ENCODE measurements at regions not wholly inside any gene's neighbourhood (a gene's known extent, or its start where the extent isn't known, plus 50 kb on each side); places are given as distances from the start of the nearest gene placed in this dataset.
"Not testable (repeated sequence)": the region's sequence is repeated elsewhere in the genome, so short reads cannot be mapped to it uniquely, and the experiment has no call there.

DNA sequence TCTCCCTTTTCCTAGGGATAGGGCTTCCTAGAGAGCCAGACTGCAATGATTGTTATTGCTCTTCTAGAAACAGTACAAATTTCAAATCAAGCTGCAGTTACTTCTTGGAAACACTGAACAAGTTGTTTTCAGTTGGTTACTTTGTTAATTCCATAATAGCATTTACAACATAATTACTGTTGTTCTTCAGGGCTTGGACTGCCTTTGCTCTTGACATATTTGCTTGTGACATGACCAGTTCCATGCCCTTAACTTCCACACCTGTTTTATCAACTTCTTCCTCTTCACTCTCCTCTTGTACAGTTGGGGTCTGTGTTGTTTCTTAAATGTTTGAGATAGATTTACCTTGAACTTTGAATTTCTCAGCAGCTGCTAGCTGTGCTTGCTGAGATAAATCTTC lies 104.4 kb downstream of the SEC23IP start:
- DNase-seq (ENCODE audit: low spot score) = no peak

DNA sequence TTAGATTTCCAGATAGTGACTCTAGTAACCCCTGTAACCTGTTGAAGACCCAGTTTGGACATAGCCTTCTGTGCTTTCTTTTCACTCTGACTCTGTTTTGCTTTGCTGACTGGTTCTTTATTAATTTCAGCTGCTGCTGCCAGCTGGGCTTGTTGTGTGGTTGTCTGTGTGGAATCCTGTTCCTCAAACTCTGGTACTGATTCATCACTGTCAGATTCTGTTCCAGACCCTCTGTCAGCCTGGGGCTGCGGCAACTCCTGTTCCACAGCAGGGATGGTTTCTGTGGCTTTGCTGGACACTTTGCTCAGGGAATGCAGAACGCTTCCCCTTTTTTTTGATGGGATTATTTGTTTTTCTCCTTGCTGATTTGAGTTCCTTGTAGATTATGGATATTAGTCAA lies 104.9 kb downstream of the SEC23IP start:
- DNase-seq (ENCODE audit: low spot score) = no peak

GRCh38 chr10:120002785-120003184 lies 110.3 kb downstream of the SEC23IP start:
- no peak for DNase-seq (ENCODE audit: low spot score)

DNA sequence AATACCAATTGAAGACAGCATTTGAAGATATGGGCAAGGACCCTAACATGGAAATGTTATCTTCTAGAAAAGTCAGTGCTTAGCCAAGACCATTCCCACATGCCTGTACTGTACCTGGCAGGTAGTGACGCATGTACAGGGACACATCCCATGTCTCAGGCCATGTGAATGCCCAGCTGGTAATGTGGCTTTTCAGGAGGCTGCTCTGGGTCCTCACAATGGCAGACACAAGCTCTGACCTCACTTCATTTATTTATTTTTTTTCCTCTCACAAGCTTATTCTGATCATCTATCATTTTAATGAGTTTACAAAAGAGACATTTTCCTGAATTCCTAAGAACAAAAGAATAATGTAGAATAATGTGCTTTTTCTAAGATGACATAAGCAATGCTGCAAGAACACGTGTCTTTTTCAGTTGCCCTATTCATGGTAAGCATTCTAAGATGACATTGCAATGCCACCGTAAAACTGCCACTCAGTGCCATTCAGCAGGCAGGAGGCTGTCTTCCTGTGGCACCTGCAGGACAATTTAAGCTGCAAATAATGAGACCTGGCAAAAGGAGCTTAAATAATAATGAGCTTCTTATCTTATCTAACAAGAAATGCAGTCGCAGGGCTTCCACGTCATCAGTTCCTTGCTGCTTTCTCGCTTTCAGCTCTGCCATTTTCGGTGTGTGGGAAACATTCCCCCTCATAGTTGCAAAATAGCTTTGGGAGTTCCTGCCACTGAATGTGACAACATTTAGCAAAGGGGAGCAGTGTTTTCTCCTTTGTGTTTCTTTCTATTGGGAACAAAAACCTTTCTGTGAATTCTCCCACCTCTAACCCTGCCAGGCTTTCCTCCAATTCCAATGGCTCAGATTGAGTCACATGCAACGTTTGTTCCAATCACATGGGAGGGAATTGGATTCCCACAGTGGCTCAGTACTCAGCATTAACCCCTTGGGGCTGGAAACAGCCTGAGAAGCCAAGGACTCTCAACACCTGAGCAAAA lies 113.0 kb downstream of the SEC23IP start:
- no peak for DNase-seq (ENCODE audit: low spot score)

DNA sequence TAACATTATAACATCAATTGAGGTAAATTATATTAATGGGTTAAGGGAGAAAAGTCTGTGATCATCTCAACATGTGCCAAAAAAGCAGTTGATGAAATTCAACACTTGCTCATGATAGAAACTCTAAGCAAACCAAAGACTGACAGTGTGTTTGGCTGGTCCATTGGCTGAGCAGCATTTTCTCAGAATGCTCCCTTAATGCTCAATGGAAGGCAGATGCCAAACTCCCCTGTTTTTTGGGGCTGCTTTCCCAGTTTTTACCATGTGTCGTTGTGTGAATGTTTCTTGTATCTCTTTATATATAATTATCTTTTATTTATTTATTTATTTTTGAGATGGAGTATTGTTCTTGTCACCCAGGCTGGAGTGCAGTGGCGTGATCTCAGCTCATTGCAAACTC lies 114.7 kb downstream of the SEC23IP start:
- DNase-seq (ENCODE audit: low spot score) = no peak

GRCh38 chr10:120011359-120012130 lies 119.0 kb downstream of the SEC23IP start:
- no peak for DNase-seq (ENCODE audit: low spot score)

DNA sequence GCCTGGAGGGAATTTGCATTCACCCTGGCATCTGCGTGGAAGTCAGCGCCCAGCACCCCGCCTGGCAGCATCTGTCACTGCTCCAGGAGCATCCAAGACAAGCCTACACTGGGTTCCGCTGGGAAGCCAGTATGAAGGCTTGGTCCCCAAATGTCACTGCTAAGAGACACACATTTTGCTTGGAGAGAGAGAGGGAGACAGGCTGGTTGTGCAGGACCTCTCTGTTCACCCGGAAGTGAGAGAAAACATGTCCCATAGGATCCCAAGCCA lies 119.5 kb downstream of the SEC23IP start:
- no peak for DNase-seq (ENCODE audit: low spot score)

DNA sequence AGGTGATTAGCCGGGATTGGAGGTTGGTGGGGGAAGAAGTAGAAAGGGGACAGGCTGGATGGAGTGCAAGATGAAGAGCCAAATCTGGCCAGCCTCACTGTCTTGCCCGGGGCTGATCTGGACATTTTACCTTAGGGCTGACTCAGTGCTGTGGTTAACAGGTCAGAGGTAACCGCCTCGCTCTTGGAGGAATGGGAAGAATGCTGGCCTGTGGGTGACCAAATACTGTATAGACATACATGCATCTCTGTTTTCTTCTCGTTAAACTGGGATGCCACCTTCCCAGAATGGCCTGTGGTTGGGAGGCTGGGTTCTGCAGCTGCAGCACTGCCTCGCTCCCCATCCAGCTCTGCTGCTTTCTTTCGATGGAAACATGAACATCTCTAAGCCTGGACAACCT lies 120.0 kb downstream of the SEC23IP start:
- DNase-seq (ENCODE audit: low spot score) = no peak

DNA sequence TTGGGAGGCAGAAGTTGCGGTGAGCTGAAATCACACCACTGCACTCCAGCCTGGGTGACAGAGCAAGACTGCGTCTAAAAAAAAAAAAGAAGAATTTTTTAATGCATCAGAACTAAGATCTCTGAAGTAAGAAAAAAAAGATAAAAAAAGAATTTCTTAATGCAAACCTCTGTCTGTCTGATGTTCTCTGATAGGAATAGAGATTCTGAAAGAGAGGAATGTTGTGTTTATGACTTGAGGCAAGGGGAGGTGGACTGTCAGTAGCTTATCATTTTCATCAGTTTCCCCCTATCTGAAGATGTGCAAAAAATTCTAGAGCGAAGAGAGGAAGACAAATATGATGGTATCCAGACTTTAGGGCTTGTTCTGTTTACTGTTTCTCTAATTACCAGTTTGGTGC lies 121.5 kb downstream of the SEC23IP start:
- no peak for DNase-seq (ENCODE audit: low spot score)

GRCh38 chr10:120015064-120015463 lies 122.5 kb downstream of the SEC23IP start:
- no peak for DNase-seq (ENCODE audit: low spot score)

GRCh38 chr10:120016906-120017305 lies 124.4 kb downstream of the SEC23IP start:
- no peak for DNase-seq (ENCODE audit: low spot score)

GRCh38 chr10:120017733-120018417 lies 125.3 kb downstream of the SEC23IP start:
- no peak for DNase-seq (ENCODE audit: low spot score)

DNA sequence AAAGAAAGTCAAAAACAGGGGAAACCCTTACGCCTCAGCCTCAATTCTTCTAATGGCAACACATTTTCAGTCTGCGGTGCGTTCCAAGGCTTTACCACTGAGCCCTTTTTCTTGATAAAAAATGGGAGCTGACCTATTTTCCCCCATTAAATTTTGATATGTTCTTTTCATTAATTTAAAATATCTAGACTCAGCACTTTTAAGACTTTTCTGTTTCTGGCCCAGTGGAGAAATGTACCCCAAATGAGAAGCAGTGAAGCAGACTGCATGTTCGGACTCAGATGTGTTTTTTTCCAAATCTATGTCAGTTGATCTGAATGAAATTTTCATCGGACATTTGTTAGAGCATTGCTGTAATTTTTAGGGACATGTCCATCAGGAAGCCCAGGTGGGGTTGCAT lies 126.2 kb downstream of the SEC23IP start:
- no peak for DNase-seq (ENCODE audit: low spot score)

DNA sequence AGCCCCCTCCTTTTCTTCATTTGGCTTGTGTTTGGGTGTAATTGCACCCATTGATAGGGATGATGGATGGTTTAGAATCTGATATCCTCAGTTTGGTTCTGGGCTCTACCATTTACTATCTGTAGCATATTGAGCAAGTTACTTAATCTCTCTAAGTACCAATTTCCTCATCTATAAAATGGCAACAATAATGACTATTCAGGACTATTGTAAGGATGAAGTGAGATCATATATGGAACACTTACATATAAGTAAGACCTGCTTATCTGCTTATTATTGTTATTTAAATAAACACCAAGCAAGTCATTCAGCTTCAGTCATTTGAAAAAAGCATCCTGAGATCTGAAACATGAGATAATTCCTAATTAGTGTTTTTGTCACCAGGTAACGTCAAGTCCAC lies 127.0 kb downstream of the SEC23IP start:
- DNase-seq (ENCODE audit: low spot score) = no peak

DNA sequence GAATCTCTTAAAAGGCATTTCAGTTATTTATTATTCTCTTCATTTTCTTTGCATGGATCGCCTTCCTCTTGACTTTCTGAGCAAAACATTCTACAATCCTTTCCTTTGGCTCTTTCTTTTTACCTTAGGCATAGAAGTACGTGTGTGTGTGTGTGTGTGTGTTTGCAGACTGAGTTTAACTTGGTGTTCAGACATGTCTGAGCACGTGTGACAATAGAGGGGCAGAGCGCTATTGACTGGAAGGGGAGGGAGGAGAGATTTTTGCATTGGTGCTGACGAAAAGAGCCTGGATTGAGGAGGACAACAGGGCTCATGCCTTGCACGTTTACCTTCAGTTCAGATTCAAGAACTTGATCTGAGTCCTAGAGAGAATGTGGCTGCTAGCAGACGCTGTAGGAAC lies 129.8 kb downstream of the SEC23IP start:
- DNase-seq (ENCODE audit: low spot score) = no peak

GRCh38 chr10:120034236-120034635 lies 141.7 kb downstream of the SEC23IP start:
- DNase-seq (ENCODE audit: low spot score) = no peak

DNA sequence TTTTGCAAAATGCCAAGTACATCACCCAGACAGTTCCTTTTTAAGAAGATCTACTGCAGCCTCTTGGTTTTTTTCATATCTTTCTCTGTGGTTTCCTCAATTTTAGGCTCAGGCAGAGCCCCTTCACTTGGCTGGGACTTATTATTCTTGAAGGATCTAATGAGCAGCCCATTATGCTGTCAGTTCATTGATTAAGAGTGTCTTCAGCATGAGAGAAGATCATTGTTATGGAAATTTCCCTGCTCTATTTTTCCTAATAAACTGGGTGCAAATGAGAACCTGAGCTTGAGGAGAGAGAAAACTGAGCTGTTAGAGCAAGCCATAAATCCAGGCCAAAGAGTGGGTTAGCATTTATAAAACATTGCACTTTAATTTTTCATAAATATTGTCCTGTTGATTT lies 146.5 kb downstream of the SEC23IP start:
- no peak for DNase-seq (ENCODE audit: low spot score)

DNA sequence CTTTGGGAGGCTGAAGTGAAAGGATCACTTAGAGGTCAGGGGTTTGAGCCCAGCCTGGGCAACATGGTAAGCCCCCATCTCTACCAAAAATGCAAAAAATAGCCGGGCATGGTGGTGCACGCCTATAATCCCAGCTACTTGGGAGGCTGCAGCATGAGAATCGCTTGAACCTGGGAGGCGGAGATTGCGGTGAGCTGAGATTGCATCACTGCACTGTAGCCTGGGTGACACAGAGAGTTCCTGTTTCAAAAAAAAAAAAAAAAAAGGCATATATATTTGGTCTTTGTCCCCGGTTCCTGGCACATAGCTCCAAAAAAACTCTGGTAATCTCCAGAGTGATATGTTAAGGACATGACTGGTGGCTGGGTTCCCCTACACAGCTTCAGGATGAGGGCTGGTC lies 147.3 kb downstream of the SEC23IP start:
- no peak for DNase-seq (ENCODE audit: low spot score)

DNA sequence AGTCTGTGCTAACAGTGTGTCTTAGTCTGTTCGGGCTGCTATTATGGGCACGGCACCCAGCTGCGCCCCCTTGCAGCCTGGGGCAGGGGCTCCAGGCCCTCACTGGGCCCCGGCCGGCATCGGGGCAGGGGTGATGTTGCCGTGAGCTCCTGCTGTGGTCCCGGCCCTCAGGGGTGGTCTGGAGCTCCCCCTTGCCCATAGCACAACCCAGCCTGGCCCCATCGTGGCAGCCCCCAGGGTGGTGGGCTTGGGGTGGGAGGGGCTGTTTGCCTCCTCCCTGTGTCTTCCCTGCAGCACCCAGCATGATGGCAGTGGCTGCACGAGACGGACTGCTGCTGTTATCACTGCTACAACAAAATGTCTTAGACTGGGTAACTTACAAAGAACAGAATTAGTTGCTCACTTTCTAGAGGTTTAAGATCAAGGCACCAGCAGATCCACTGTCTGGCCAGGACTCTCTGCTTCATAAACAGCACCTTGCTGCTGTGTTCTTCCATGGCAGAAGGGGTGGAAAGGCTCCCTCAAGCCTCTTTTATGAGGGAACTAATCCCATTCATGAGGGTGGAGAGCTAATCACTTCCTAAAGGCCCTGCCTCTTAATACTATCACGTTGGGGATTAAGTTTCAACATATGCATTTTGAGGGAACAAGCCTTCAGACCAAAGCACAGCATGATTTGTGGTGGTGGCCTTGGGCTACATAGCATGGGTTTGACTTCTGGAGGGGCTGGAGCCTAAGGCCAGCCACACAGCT lies 149.5 kb downstream of the SEC23IP start:
- no peak for DNase-seq (ENCODE audit: low spot score)

- DNase-seq (ENCODE audit: low spot score) = no peak
These were observed 150.2 kb downstream of the SEC23IP start for GRCh38 chr10:120042705-120043104.

- DNase-seq (ENCODE audit: low spot score) = not testable (repeated sequence)
These were observed 154.8 kb downstream of the SEC23IP start for GRCh38 chr10:120047373-120047772.

- DNase-seq (ENCODE audit: low spot score) = no peak
These were observed 155.4 kb downstream of the SEC23IP start for GRCh38 chr10:120047926-120048325.

Data from AG08395 (cell line).